HepG2 (cell line): ENCODE measurements at regions not wholly inside any gene's neighbourhood (a gene's known extent, or its start where the extent isn't known, plus 50 kb on each side); places are given as distances from the start of the nearest gene placed in this dataset.

Experiments used
- ATAC-seq: fragments of 200-7000 bp; cut with Tn5 transposase; 3 replicates; pipeline ENCODE4 v1.9.1; 2020; ENCODE audit warnings: mild to moderate bottlenecking, moderate library complexity
- BruUV-seq: library from RNA; stranded (reverse); fragments of 400-500 nt; replicated peaks from 2 replicates; lab custom pipeline; 2021; lab: Mats Ljungman, UMichigan
- CTCF ChIA-PET: fragments of 300-600 bp; formaldehyde crosslinking; extraction: SDS; loops from one replicate; lab custom pipeline; 2021; ENCODE audit warnings: low total read pairs, inconsistent platforms, low intra/inter-chr PET ratio; lab: Yijun Ruan, JAX
- POLR2A ChIA-PET: fragments of 350-600 bp; sonication (Branson Sonifier 250); formaldehyde crosslinking; loops from one replicate; lab custom pipeline; 2020; ENCODE audit warnings: antibody characterized with exemption, inconsistent platforms; lab: Yijun Ruan, JAX
- DNase-seq: peaks from one replicate; pipeline ENCODE4 v3.0.0-alpha.2; 2015; ENCODE audit warnings: low spot score
- FAIRE-seq: peaks from 3 replicates; lab custom pipeline; 2011; peaks lifted over from hg19 to GRCh38; lab: Jason Lieb, UNC
- H2AFZ ChIP-seq: one replicate; pipeline ENCODE4 v1.6.1; 2011; ENCODE audit warnings: low read length, inconsistent platforms
- H3K27ac ChIP-seq: fragments of 300-600 bp; 3 replicates; pipeline ENCODE4 v1.8.0; 2011; ENCODE audit warnings: mixed run types, mild to moderate bottlenecking, mixed read lengths, low read length, inconsistent platforms; ENCODE audit not compliant: insufficient read depth; ENCODE audit errors: extremely low read length
- H3K27me3 ChIP-seq, 2 experiments: fragments of 200-600 bp in 1 of 2; 2 replicates in 1 of 2; 3 replicates in 1 of 2; pipeline versions ENCODE4 v1.6.0 to v1.8.0; 2011; ENCODE audit warnings: low read length in 2 of 2, mild to moderate bottlenecking in 2 of 2, moderate library complexity in 2 of 2, inconsistent platforms in 1 of 2; ENCODE audit not compliant: insufficient read depth in 2 of 2, control insufficient read depth in 1 of 2
- H3K36me3 ChIP-seq, 2 experiments: fragments of 200-600 bp in 1 of 2; replicated peaks in 1 of 2; 2 replicates in 1 of 2; 3 replicates in 1 of 2; pipeline versions ENCODE4 v1.5.1 to v1.8.0; 2011; ENCODE audit warnings: low read length in 2 of 2, inconsistent platforms in 1 of 2; ENCODE audit not compliant: insufficient read depth in 2 of 2, control insufficient read depth in 1 of 2
- H3K4me1 ChIP-seq: 2 replicates; pipeline ENCODE4 v1.5.1; 2012; ENCODE audit warnings: low read length, inconsistent platforms; ENCODE audit not compliant: insufficient read depth
- H3K4me2 ChIP-seq: 2 replicates; pipeline ENCODE4 v1.6.0; 2011; ENCODE audit warnings: low read depth, low read length, inconsistent platforms
- H3K4me3 ChIP-seq, 3 experiments: fragments of 200-600 bp in 1 of 3; sonication (generic), shearing (Covaris generic) in 1 of 3; replicated peaks in 1 of 3; 2 replicates each; pipeline ENCODE4 v1.5.1; 2011 to 2016; ENCODE audit warnings: low read length in 3 of 3, inconsistent platforms in 2 of 3, low read depth in 2 of 3, mild to moderate bottlenecking in 2 of 3, control low read depth in 1 of 3, mixed read lengths in 1 of 3; ENCODE audit not compliant: insufficient read depth in 1 of 3
- H3K79me2 ChIP-seq: one replicate; pipeline ENCODE4 v1.6.1; 2011; ENCODE audit warnings: low read length, inconsistent platforms; ENCODE audit not compliant: insufficient read depth
- H3K9ac ChIP-seq: 2 replicates; pipeline ENCODE4 v1.6.0; 2011; ENCODE audit warnings: mild to moderate bottlenecking, low read depth, low read length, inconsistent platforms; ENCODE audit not compliant: insufficient read depth
- H3K9me3 ChIP-seq: 2 replicates; pipeline ENCODE4 v1.5.1; 2012; ENCODE audit warnings: mild to moderate bottlenecking, low read length
- H4K20me1 ChIP-seq: 2 replicates; pipeline ENCODE4 v1.6.0; 2011; ENCODE audit warnings: inconsistent platforms, mild to moderate bottlenecking, low read length, moderate library complexity; ENCODE audit not compliant: insufficient read depth
- ASH2L ChIP-seq: fragments of 300-600, 200-600 bp; sonication (generic); IDR thresholded peaks from 2 replicates; pipeline ENCODE4 v1.7.0; 2017; ENCODE audit warnings: low read depth, mild to moderate bottlenecking, moderate library complexity, mixed read lengths, low read length; ENCODE audit not compliant: insufficient read length
- CEBPG ChIP-seq: IDR thresholded peaks from 2 replicates; pipeline ENCODE4 v1.6.1; 2016
- FLYWCH1 ChIP-seq: sonication (generic); formaldehyde crosslinking; IDR thresholded peaks from 2 replicates; pipeline ENCODE4 v1.8.1; 2023; ENCODE audit warnings: mild to moderate bottlenecking, missing genetic modification reagents
- HHEX ChIP-seq: IDR thresholded peaks from 2 replicates; pipeline ENCODE4 v1.6.1; 2016; ENCODE audit warnings: control low read depth
- ZNF563 ChIP-seq: sonication (generic); formaldehyde crosslinking; IDR thresholded peaks from 2 replicates; pipeline ENCODE4 v1.8.0; 2022; ENCODE audit warnings: mild to moderate bottlenecking, moderate library complexity, missing genetic modification reagents
- ZNF674 ChIP-seq: sonication (generic); formaldehyde crosslinking; IDR thresholded peaks from 2 replicates; pipeline ENCODE4 v1.5.0; 2020; ENCODE audit warnings: low read depth, mild to moderate bottlenecking, missing genetic modification reagents
- WGBS: methylation state at CpG from one replicate; pipeline ENCODE4 v1.1.6; 2017; ENCODE audit warnings: low lambda C conversion rate; 5-methylcytosine and 5-hydroxymethylcytosine counted together
- in situ Hi-C: cut with HindIII; loops from 2 replicates; pipeline ENCODE4 v1.10.0; 2017; ENCODE audit warnings: low pct_unique_long_range_greater_than_20kb; ENCODE audit not compliant: extremely low pct_ligation_motif_present
- intact Hi-C: fragments of 100-400 bp; cut with micrococcal nuclease; formaldehyde crosslinking; loops from one replicate; pipeline ENCODE4 v1.10.0; 2022; ENCODE audit not compliant: unreplicated experiment
- TF ChIP-seq, protein P1 (sequence below): IDR thresholded peaks from 2 replicates; pipeline ENCODE4 v1.4.0; 2020; ENCODE audit warnings: mild to moderate bottlenecking, missing genetic modification reagents
- TF ChIP-seq, protein P2 (sequence below): sonication (generic); formaldehyde crosslinking; IDR thresholded peaks from 2 replicates; pipeline ENCODE4 v1.8.1; 2023; ENCODE audit warnings: mild to moderate bottlenecking, missing genetic modification reagents

DNA sequence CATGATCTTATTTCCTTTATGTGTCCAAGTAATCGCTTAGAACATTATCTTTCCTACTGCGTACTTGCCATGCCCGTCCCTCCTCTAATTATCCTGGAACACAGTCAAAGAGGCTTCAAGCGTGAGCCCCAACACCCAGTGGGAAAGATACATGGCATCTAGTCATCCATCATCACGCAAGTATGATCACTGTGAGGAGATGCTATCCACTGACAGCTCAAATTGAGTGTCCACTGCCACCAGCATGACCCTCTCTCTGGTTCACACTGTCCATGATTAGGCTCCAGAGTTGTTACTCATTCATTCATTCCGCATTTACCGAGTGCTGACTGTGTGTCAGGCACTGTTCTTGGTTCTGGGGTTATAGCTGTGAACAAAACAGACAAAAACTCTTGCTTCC is 124.6 kb downstream of the COPS8 start:
- TF ChIP-seq ASH2L (no peak), ZNF563 (CRISPR knock-in tag) (no peak), CEBPG (no peak), ZNF674 (CRISPR knock-in tag) (no peak), FLYWCH1 (CRISPR knock-in tag) (no peak), HHEX (no peak)
- TF ChIP-seq, protein P1, sequence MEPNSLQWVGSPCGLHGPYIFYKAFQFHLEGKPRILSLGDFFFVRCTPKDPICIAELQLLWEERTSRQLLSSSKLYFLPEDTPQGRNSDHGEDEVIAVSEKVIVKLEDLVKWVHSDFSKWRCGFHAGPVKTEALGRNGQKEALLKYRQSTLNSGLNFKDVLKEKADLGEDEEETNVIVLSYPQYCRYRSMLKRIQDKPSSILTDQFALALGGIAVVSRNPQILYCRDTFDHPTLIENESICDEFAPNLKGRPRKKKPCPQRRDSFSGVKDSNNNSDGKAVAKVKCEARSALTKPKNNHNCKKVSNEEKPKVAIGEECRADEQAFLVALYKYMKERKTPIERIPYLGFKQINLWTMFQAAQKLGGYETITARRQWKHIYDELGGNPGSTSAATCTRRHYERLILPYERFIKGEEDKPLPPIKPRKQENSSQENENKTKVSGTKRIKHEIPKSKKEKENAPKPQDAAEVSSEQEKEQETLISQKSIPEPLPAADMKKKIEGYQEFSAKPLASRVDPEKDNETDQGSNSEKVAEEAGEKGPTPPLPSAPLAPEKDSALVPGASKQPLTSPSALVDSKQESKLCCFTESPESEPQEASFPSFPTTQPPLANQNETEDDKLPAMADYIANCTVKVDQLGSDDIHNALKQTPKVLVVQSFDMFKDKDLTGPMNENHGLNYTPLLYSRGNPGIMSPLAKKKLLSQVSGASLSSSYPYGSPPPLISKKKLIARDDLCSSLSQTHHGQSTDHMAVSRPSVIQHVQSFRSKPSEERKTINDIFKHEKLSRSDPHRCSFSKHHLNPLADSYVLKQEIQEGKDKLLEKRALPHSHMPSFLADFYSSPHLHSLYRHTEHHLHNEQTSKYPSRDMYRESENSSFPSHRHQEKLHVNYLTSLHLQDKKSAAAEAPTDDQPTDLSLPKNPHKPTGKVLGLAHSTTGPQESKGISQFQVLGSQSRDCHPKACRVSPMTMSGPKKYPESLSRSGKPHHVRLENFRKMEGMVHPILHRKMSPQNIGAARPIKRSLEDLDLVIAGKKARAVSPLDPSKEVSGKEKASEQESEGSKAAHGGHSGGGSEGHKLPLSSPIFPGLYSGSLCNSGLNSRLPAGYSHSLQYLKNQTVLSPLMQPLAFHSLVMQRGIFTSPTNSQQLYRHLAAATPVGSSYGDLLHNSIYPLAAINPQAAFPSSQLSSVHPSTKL (CRISPR knock-in tag) = no peak
- TF ChIP-seq, protein P2, sequence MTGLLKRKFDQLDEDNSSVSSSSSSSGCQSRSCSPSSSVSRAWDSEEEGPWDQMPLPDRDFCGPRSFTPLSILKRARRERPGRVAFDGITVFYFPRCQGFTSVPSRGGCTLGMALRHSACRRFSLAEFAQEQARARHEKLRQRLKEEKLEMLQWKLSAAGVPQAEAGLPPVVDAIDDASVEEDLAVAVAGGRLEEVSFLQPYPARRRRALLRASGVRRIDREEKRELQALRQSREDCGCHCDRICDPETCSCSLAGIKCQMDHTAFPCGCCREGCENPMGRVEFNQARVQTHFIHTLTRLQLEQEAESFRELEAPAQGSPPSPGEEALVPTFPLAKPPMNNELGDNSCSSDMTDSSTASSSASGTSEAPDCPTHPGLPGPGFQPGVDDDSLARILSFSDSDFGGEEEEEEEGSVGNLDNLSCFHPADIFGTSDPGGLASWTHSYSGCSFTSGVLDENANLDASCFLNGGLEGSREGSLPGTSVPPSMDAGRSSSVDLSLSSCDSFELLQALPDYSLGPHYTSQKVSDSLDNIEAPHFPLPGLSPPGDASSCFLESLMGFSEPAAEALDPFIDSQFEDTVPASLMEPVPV (CRISPR knock-in tag) = no peak
- H3K27me3 ChIP-seq = peaks cover 0 to 35% of the 10 kb centered on the region in 2 experiments; a peak in 3 of 5 replicates
- no peaks in the 10 kb centered on the region for H3K4me1 ChIP-seq
- no peaks in the 10 kb centered on the region for H4K20me1 ChIP-seq
- no peak overlapping the region for H3K4me2 ChIP-seq
- in situ Hi-C loops (no loop called here), intact Hi-C loops (no loop called here)
- ChIA-PET CTCF (no interaction called here), POLR2A (no interaction called here)
- DNase-seq (no peak), ATAC-seq (no peak), FAIRE-seq (no peak)
- no peak overlapping the region for H3K27ac ChIP-seq
- peaks cover 15% of the 10 kb centered on the region for H3K9me3 ChIP-seq
- H3K9ac ChIP-seq = no peak overlapping the region
- H3K79me2 ChIP-seq = no peaks in the 10 kb centered on the region
- WGBS = 18% methylated on average over 7 of the region's 7 CpGs
- H3K4me3 ChIP-seq = no peak overlapping the region
- BruUV-seq = no TSS peak
- no peak overlapping the region for H2AFZ ChIP-seq
- H3K36me3 ChIP-seq = no peaks in the 10 kb centered on the region
